HepG2 (cell line): ENCODE measurements at regions not wholly inside any gene's neighbourhood (a gene's known extent, or its start where the extent isn't known, plus 50 kb on each side); places are given as distances from the start of the nearest gene placed in this dataset.
A peak's percentile ranks its signal among the peaks of the same experiment; 100 is the strongest.

Experiments
- AHDC1 ChIP-seq: sonication (generic); formaldehyde crosslinking; IDR thresholded peaks from 2 replicates; pipeline ENCODE4 v1.5.1; 2020; ENCODE audit warnings: mild to moderate bottlenecking, missing genetic modification reagents, borderline replicate concordance
- CBX2 ChIP-seq, 2 experiments: fragments of 200-600 bp in 1 of 2; sonication (generic); formaldehyde crosslinking in 1 of 2; IDR thresholded peaks; 2 replicates each; pipeline versions ENCODE4 v1.7.0 to v1.8.1; 2018 to 2022; ENCODE audit warnings: low read depth in 2 of 2, low read length in 1 of 2, mild to moderate bottlenecking in 1 of 2, missing genetic modification reagents in 1 of 2
- CREM ChIP-seq, 2 experiments: sonication (generic) in 1 of 2; formaldehyde crosslinking in 1 of 2; IDR thresholded peaks; 2 replicates each; pipeline versions ENCODE4 v1.4.0 to v1.6.1; 2016 to 2020; ENCODE audit warnings: antibody characterized with exemption in 1 of 2, mild to moderate bottlenecking in 1 of 2, missing genetic modification reagents in 1 of 2
- HDAC1 ChIP-seq: sonication (generic); formaldehyde crosslinking; IDR thresholded peaks from 2 replicates; pipeline ENCODE4 v1.5.1; 2020; ENCODE audit warnings: mild to moderate bottlenecking, missing genetic modification reagents
- HIVEP1 ChIP-seq: sonication (generic); formaldehyde crosslinking; IDR thresholded peaks from 2 replicates; pipeline ENCODE4 v1.4.0; 2020; ENCODE audit warnings: mild to moderate bottlenecking, missing genetic modification reagents
- IRF9 ChIP-seq: sonication (generic); formaldehyde crosslinking; IDR thresholded peaks from 2 replicates; pipeline ENCODE4 v1.8.0; 2022; ENCODE audit warnings: missing genetic modification reagents, mild to moderate bottlenecking, borderline replicate concordance
- KAT8 ChIP-seq: IDR thresholded peaks from 2 replicates; pipeline ENCODE4 v1.6.1; 2016; ENCODE audit warnings: missing genetic modification reagents, missing compliant biosample characterization
- KDM2A ChIP-seq: sonication (generic); formaldehyde crosslinking; IDR thresholded peaks from 2 replicates; pipeline ENCODE4 v1.4.0; 2020; ENCODE audit warnings: low read depth, missing genetic modification reagents, borderline replicate concordance
- NR2C2 ChIP-seq: sonication (generic); formaldehyde crosslinking; IDR thresholded peaks from 2 replicates; pipeline ENCODE4 v1.4.0; 2020; ENCODE audit warnings: missing genetic modification reagents, mild to moderate bottlenecking, moderate library complexity, borderline replicate concordance
- ONECUT2 ChIP-seq: sonication (generic); formaldehyde crosslinking; IDR thresholded peaks from 2 replicates; pipeline ENCODE4 v1.4.0; 2020; ENCODE audit warnings: missing genetic modification reagents
- PHB2 ChIP-seq: fragments of 450-650 bp; IDR thresholded peaks from 2 replicates; pipeline ENCODE4 v1.6.1; 2018; ENCODE audit not compliant: partially characterized antibody
- PHF8 ChIP-seq: sonication (generic); formaldehyde crosslinking; IDR thresholded peaks from 2 replicates; pipeline ENCODE4 v1.5.0; 2020; ENCODE audit warnings: missing genetic modification reagents
- POGZ ChIP-seq: sonication (generic); formaldehyde crosslinking; IDR thresholded peaks from 2 replicates; pipeline ENCODE4 v1.4.0; 2020; ENCODE audit warnings: mild to moderate bottlenecking, missing genetic modification reagents
- POLR2G ChIP-seq: fragments of 200-400 bp; formaldehyde crosslinking; IDR thresholded peaks from 2 replicates; pipeline ENCODE4 v1.6.1; 2018; ENCODE audit warnings: mild to moderate bottlenecking, low read depth, low read length, moderate library complexity
- RAD51 ChIP-seq: fragments of 450-650 bp; IDR thresholded peaks from 2 replicates; pipeline ENCODE4 v1.6.1; 2016; ENCODE audit warnings: borderline replicate concordance
- REPIN1 ChIP-seq: sonication (generic); formaldehyde crosslinking; IDR thresholded peaks from 2 replicates; pipeline ENCODE4 v1.8.0; 2022; ENCODE audit warnings: missing genetic modification reagents, low read depth, mild to moderate bottlenecking, borderline replicate concordance
- RXRB ChIP-seq: IDR thresholded peaks from 2 replicates; pipeline ENCODE4 v1.6.1; 2016; ENCODE audit warnings: borderline replicate concordance, missing genetic modification reagents, missing compliant biosample characterization
- SMAD3 ChIP-seq: sonication (generic); formaldehyde crosslinking; IDR thresholded peaks from 2 replicates; pipeline ENCODE4 v1.4.0; 2020; ENCODE audit warnings: missing genetic modification reagents
- TFDP2 ChIP-seq: sonication (generic); formaldehyde crosslinking; IDR thresholded peaks from 2 replicates; pipeline ENCODE4 v1.4.0; 2020; ENCODE audit warnings: missing genetic modification reagents
- ZNF614 ChIP-seq: IDR thresholded peaks from 2 replicates; pipeline ENCODE4 v1.6.1; 2018; ENCODE audit warnings: missing biosample characterization, missing genetic modification reagents, inconsistent platforms, borderline replicate concordance
- ZNF740 ChIP-seq: sonication (generic); formaldehyde crosslinking; IDR thresholded peaks from 2 replicates; pipeline ENCODE4 v1.4.0; 2020; ENCODE audit warnings: missing genetic modification reagents

GRCh38 chr2:147430408-147430807, 414.4 kb upstream of the ACVR2A start (continued):
- TF ChIP-seq ZNF614 (0 out of 2 replicates have a peak, but pooled peaks have one; percentile 25), ZNF740 (CRISPR knock-in tag) (no peak), CBX2 (IDR thresholded peaks at IDR 0.05; ENCODE audit: low read depth, low read length) (no peak), CBX2 (CRISPR knock-in tag; IDR thresholded peaks at IDR 0.05; ENCODE audit: low read depth) (no peak), TFDP2 (no peak), PHB2 (no peak), KAT8 (0 out of 2 replicates have a peak, but pooled peaks have one; percentile 26), RXRB (CRISPR knock-in tag) (peak; percentile 28; the same call in 1 of the 2 replicates), KDM2A (CRISPR knock-in tag) (no peak), HDAC1 (no peak), PHF8 (CRISPR knock-in tag) (no peak), HIVEP1 (CRISPR knock-in tag) (no peak), REPIN1 (CRISPR knock-in tag) (peak; percentile 43; the same call in 1 of the 2 replicates), NR2C2 (CRISPR knock-in tag) (no peak), RAD51 (no peak), AHDC1 (CRISPR knock-in tag) (peak; percentile 68; the same call in 1 of the 2 replicates), ONECUT2 (CRISPR knock-in tag) (peak; percentile 96), POGZ (CRISPR knock-in tag) (no peak), CREM (IDR thresholded peaks at IDR 0.05) (no peak; the same call in 1 of the 2 replicates), CREM (CRISPR knock-in tag; IDR thresholded peaks at IDR 0.05) (no peak), SMAD3 (CRISPR knock-in tag) (no peak), POLR2G (no peak), IRF9 (CRISPR knock-in tag) (no peak)
